Anterior cingulate cortex (tissue), 58 donors: ENCODE measurements at regions not wholly inside any gene's neighbourhood (a gene's known extent, or its start where the extent isn't known, plus 50 kb on each side); places are given as distances from the start of the nearest gene placed in this dataset.
"Not testable (repeated sequence)": the region's sequence is repeated elsewhere in the genome, so short reads cannot be mapped to it uniquely, and the experiment has no call there.

Source experiments
- DNase-seq, 58 donors: peaks; one replicate each; lab custom pipeline; 2025; lab: John Stamatoyannopoulos, UW

DNA sequence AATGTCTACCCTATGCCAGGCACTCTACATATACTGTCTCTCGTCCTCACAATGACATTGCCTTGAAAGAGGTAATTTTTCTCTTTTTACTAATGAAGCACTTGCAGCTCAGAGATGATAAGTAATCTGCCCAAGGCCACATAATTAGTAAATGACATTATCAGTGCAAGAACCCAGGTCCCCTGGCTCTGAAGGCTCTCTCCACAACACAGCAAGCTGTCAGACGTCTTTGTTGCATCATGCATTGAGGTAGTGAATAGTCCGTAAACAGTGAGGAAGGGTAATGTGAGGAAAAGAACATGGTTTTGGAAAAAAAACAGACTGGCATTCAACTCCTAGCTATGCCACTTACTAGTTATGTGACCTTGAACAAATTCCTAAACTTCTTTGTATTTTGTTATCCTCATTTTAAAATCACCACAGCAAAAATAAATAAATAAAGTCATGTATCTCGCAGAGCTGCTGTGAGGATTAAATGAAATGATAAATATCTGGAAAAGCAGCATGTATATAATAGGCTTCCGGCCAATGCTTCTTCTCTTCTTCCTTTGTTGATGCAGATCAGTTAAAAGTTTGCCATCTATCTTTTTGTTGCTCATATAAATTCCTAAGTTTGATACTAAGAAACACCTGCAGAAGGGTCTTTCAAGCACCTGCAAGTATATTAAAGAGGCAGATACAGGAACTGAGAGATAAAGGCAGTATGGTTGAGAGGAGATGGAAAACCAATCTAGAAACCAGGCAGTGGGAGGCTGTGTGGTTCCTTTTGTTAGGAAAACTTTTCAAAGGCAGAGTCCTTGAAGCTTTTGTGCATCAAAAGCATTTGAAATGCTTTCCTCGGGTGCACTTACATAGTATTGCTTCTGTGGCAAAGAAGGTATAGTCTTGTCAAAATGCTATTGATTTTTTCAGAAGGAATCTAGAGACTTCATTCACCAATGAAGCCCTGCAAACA, 82.8 kb downstream of the BTG1 start:
- no peak for DNase-seq

- no peak for DNase-seq
Observed at GRCh38 chr12:92061061-92061460, 84.6 kb downstream of the BTG1 start.

DNA sequence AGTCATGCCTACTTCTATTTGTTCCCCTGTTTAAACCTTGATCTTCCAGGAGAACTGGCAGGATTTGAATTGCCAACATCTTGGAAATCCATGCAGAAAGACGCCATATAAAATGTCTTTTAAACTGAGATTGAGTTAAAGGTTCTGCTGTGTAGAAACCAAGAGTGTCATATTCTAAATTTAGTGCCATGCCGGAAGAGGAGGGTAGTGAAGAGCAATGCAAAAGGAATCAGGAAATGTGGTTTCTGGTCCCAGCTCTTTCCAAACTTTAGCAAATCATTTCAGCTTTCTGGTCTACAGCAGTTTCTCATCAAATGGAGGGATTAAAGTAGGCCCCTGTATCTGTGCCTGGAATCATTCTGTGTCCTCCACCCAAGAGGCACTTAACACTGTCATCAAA, 85.7 kb downstream of the BTG1 start:
- no peak for DNase-seq

DNA sequence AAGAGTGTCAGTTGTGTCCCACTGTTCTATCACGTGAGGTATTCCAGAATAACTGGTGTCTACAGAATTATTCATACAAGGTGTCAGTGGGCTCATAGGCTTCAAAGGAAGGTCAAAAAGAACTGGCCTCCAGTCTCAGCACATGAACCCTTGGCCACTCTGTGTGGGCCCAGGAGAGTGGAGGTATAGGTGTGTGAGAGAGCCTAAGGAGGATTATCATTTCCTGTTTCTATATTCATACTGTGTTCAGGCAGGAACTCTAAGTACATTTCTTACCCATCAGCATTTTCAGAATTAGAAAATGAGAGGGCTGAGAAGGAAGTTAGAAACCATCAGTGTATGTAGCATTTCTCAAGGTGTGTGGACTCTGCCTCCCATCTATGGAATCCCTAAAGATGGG, 87.0 kb downstream of the BTG1 start:
- DNase-seq: no peak

- DNase-seq: not testable (repeated sequence)
Observed at GRCh38 chr12:92056756-92057155, 88.9 kb downstream of the BTG1 start.

DNA sequence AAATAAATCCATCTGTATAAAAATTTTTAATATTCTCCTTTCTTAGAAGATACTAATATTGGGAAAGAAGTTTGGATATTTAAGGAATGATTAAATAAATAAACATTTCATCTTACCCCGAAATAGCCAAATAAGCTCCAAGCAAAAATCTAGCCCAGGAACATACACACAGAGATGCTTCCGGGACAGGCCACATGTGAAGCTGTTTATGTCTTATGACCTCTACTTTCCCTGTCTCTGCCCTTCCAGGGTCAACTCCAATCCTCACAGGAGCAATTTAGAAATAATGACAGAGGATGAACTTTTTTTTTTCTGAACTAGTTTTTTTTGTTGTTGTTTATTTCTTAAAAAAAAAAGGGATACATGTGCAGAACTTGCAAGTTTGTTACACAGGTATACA, 89.4 kb downstream of the BTG1 start:
- no peak for DNase-seq

- no peak for DNase-seq
Observed at GRCh38 chr12:92055877-92056276, 89.8 kb downstream of the BTG1 start.

DNA sequence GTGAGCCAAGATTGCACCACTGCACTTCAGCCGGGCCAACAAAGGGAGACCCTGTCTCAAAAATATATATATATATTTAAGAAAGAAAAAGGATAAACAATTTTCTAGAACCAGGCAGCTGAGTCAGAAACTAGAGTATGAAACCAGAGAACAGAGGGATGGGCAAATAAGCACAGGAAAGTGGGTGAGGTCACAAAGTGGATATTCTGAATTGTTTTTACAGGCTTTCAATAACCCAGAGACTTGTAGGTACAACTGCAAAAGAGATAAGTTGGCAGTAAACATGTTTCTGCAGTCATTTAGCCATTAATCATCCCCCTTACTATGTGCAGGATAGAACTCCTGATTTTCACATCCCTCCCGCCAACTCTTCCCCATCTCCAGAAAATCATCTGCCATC, 94.2 kb downstream of the BTG1 start:
- DNase-seq: no peak

- no peak for DNase-seq
Observed at GRCh38 chr12:92049403-92049802, 96.2 kb downstream of the BTG1 start.

DNA sequence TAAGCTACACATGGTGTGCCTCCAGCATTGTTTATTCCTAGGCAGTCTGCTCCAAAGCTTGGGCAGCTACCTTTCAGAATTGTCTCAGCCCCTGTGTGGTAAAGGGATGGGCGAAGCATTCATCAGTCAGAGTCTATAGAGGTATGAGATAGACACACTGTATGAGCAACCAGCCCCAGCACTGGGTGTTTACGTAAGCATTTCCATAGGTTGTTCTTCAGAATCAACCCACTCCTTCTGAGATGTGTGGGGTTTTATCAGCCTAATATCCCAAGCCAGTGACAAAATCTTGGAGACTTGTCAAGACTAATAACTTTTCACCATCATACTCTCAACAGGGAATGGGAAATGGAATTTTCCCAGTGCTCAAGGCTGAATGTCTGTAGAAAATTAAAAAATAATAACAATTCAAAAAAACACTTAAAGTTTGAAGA, 98.2 kb downstream of the BTG1 start:
- no peak for DNase-seq

DNA sequence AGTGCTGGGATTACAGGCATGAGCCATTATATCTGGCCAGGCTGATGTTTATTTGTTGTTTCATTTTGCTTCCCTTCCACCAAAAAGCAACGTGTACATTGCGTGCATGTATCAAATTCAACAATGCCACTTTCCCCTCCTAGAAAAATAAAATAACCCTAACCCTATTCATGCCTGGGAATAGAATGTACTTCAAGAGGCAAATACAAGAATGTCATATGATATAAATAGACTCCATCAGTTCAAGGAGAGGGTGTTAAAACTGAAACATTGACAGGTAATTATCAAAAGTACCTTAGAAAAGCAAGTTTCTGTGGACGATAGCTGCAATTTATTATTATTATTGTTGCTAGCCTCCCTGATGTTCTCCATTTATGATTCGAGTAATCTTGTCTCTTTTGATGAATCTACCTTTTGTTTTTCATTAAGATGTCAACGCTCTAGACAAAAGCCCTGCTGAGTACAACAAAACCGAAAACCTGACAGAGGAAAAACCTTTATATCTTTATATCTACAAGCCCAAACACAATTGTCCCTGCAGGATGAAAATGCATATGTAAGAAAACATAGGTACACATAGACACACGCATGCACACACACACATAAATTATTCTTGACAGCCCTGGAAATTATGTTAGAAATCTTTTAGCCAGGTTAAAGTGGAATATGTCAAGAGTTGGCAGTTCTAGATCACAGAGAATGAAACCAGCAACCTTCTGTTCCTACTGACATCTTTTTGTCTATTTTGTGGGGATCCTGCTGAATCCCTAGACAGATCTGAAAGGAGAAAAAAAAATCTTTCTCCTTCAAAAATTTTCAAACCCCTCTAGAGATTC, 98.9 kb downstream of the BTG1 start:
- DNase-seq: no peak

DNA sequence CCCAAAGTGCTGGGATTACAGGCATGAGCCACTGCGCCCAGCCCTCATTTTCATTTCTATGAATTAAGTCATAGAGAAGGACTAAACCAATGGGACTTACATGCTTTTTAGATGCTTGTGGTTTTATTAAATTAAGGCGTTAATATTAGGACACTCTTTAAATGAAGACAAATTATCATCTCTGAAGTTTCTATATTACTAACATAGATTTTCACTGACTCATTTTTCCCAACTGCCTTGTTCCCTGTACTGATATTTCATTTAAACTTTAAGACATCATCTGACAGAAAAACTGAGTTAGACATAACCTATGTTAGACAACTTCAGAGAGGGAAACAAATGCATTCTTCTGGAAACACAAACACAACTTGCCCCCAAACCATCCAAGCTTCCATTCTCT, 99.8 kb downstream of the BTG1 start:
- no peak for DNase-seq

- no peak for DNase-seq
Observed at GRCh38 chr12:92044435-92044834, 101.2 kb downstream of the BTG1 start.

GRCh38 chr12:92042791-92043531, 102.7 kb downstream of the BTG1 start:
- no peak for DNase-seq

GRCh38 chr12:92041742-92042141, 103.9 kb downstream of the BTG1 start:
- DNase-seq: no peak

- DNase-seq: peak in 2 of 58 donors; percentile 3 to 17
Observed at GRCh38 chr12:92039046-92039445, 106.6 kb downstream of the BTG1 start.

GRCh38 chr12:92038476-92038875, 107.2 kb downstream of the BTG1 start:
- no peak for DNase-seq

DNA sequence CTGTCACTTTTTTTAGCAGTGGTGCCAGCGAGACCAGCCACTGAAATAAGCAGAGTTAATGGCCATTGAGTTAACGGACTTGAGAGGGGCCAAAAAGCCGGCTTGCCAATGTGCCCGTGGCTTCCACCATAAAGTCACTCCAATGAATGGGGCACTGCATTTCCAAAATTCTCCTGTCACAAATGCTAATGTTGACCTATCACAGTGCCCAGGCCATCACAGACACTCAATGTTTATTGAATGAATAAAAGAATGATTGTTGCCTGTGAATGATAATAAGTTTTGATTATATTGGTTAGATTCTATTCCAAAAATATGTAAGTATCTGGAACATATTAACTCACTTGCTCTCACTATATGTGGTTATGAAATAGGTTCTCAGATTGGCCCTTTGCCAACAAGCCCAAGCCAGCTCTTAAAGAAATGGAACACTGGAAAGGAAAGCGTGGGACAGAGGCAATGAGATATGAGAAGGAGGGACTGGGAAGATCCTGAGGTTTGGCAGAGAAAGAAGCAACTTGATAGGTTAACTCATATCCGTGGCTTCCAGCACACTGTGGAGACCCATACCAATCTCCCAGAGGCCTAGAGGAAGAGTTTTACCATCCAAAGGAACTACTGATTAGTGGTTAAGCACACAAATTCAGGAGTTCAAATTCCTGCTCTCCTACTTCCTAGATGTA, 108.7 kb downstream of the BTG1 start:
- DNase-seq: no peak

DNA sequence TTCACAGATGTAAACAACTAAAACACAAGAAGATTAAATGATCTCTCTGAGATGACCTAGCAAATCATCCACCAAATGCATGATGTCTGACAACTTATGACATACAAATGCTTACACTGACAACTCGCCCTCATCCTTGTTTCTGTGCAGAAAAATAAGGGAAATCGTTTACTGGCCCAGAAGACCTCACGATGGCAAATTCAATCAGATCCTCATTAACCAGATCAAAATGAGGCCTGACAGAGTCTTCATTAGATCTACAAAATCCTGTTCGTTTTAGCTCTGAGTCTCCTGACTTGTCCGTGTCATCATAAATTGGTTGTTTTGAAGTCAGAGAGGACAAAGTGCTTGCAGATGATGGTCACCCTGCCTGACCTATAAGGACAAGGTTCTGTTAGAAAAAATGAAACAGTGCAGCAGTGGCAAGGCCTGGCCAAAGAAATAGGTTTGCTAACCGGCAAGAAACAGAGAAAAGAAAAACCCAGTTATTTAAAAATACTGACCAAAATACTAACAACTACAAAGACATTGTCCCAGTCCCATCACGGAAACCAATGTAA, 109.5 kb downstream of the BTG1 start:
- no peak for DNase-seq

- DNase-seq: no peak
Observed at GRCh38 chr12:92035477-92035876, 110.2 kb downstream of the BTG1 start.
